Skeletal muscle satellite cell (primary cell): ENCODE measurements at regions not wholly inside any gene's neighbourhood (a gene's known extent, or its start where the extent isn't known, plus 50 kb on each side); places are given as distances from the start of the nearest gene placed in this dataset.

Experiments
- H3K27me3 ChIP-seq: 2 replicates; pipeline ENCODE4 v1.7.0; 2013; ENCODE audit warnings: low read length; ENCODE audit not compliant: control insufficient read depth, insufficient read depth
- H3K36me3 ChIP-seq: 2 replicates; pipeline ENCODE4 v1.7.0; 2013; ENCODE audit warnings: mild to moderate bottlenecking, control low read depth, low read length; ENCODE audit not compliant: insufficient read depth
- H3K4me1 ChIP-seq: 2 replicates; pipeline ENCODE4 v1.7.0; 2013; ENCODE audit warnings: low read length; ENCODE audit not compliant: control insufficient read depth, insufficient read depth
- H3K4me2 ChIP-seq: 2 replicates; pipeline ENCODE4 v1.7.0; 2013; ENCODE audit warnings: mild to moderate bottlenecking, low read length
- H3K4me3 ChIP-seq: 2 replicates; pipeline ENCODE4 v1.7.0; 2013; ENCODE audit warnings: low read length
- H3K9ac ChIP-seq: 2 replicates; pipeline ENCODE4 v1.7.0; 2013; ENCODE audit warnings: mild to moderate bottlenecking, low read depth, low read length, moderate library complexity
- H3K9me3 ChIP-seq: replicated peaks from 2 replicates; pipeline ENCODE4 v1.7.0; 2013; ENCODE audit warnings: mild to moderate bottlenecking, control low read depth, low read length

- no peak overlapping the region for H3K4me3 ChIP-seq
- no peak overlapping the region for H3K9ac ChIP-seq
- H3K36me3 ChIP-seq, result no peaks in the 10 kb centered on the region
- H3K4me1 ChIP-seq, result no peaks in the 10 kb centered on the region
- no peaks in the 10 kb centered on the region for H3K9me3 ChIP-seq
- H3K4me2 ChIP-seq, result no peak overlapping the region
- H3K27me3 ChIP-seq, result no peaks in the 10 kb centered on the region
Observed at GRCh38 chr20:12596863-12597262, 411.9 kb upstream of the SPTLC3 start.

GRCh38 chr20:12597551-12597950 is 411.2 kb upstream of the SPTLC3 start:
- no peak overlapping the region for H3K9ac ChIP-seq
- no peaks in the 10 kb centered on the region for H3K36me3 ChIP-seq
- H3K4me2 ChIP-seq, result no peak overlapping the region
- no peaks in the 10 kb centered on the region for H3K27me3 ChIP-seq
- no peaks in the 10 kb centered on the region for H3K9me3 ChIP-seq
- no peaks in the 10 kb centered on the region for H3K4me1 ChIP-seq
- H3K4me3 ChIP-seq, result no peak overlapping the region

GRCh38 chr20:12598894-12599293 is 409.9 kb upstream of the SPTLC3 start:
- H3K9ac ChIP-seq, result no peak overlapping the region
- no peaks in the 10 kb centered on the region for H3K27me3 ChIP-seq
- H3K4me2 ChIP-seq, result no peak overlapping the region
- H3K9me3 ChIP-seq, result no peaks in the 10 kb centered on the region
- no peak overlapping the region for H3K4me3 ChIP-seq
- H3K36me3 ChIP-seq, result no peaks in the 10 kb centered on the region
- H3K4me1 ChIP-seq, result no peaks in the 10 kb centered on the region

GRCh38 chr20:12599494-12599893 is 409.3 kb upstream of the SPTLC3 start:
- H3K4me2 ChIP-seq, result no peak overlapping the region
- no peaks in the 10 kb centered on the region for H3K9me3 ChIP-seq
- H3K36me3 ChIP-seq, result no peaks in the 10 kb centered on the region
- H3K9ac ChIP-seq, result no peak overlapping the region
- no peaks in the 10 kb centered on the region for H3K27me3 ChIP-seq
- no peaks in the 10 kb centered on the region for H3K4me1 ChIP-seq
- no peak overlapping the region for H3K4me3 ChIP-seq

GRCh38 chr20:12605751-12606150 is 403.0 kb upstream of the SPTLC3 start:
- no peaks in the 10 kb centered on the region for H3K27me3 ChIP-seq
- no peaks in the 10 kb centered on the region for H3K4me1 ChIP-seq
- H3K9ac ChIP-seq, result no peak overlapping the region
- H3K4me3 ChIP-seq, result no peak overlapping the region
- no peaks in the 10 kb centered on the region for H3K36me3 ChIP-seq
- H3K4me2 ChIP-seq, result no peak overlapping the region
- no peaks in the 10 kb centered on the region for H3K9me3 ChIP-seq

GRCh38 chr20:12610871-12611270 is 397.9 kb upstream of the SPTLC3 start:
- Histone ChIP-seq H3K36me3 (no peaks in the 10 kb centered on the region), H3K27me3 (no peaks in the 10 kb centered on the region), H3K4me2 (no peak overlapping the region), H3K9me3 (no peaks in the 10 kb centered on the region), H3K9ac (no peak overlapping the region), H3K4me3 (no peak overlapping the region), H3K4me1 (no peaks in the 10 kb centered on the region)

- H3K4me3 ChIP-seq, result no peak overlapping the region
- no peak overlapping the region for H3K9ac ChIP-seq
- no peaks in the 10 kb centered on the region for H3K36me3 ChIP-seq
- no peak overlapping the region for H3K4me2 ChIP-seq
- H3K4me1 ChIP-seq, result no peaks in the 10 kb centered on the region
- no peaks in the 10 kb centered on the region for H3K27me3 ChIP-seq
- H3K9me3 ChIP-seq, result no peaks in the 10 kb centered on the region
Observed at GRCh38 chr20:12614764-12615163, 394.0 kb upstream of the SPTLC3 start.

- H3K27me3 ChIP-seq, result no peaks in the 10 kb centered on the region
- H3K4me2 ChIP-seq, result no peak overlapping the region
- H3K4me3 ChIP-seq, result no peak overlapping the region
- H3K9me3 ChIP-seq, result no peaks in the 10 kb centered on the region
- H3K4me1 ChIP-seq, result no peaks in the 10 kb centered on the region
- no peak overlapping the region for H3K9ac ChIP-seq
- H3K36me3 ChIP-seq, result no peaks in the 10 kb centered on the region
Observed at GRCh38 chr20:12617076-12617475, 391.7 kb upstream of the SPTLC3 start.

- Histone ChIP-seq H3K36me3 (no peaks in the 10 kb centered on the region), H3K4me1 (no peaks in the 10 kb centered on the region), H3K27me3 (no peaks in the 10 kb centered on the region), H3K4me2 (no peak overlapping the region), H3K4me3 (no peak overlapping the region), H3K9me3 (no peaks in the 10 kb centered on the region), H3K9ac (no peak overlapping the region)
Observed at GRCh38 chr20:12623870-12624269, 384.9 kb upstream of the SPTLC3 start.

- Histone ChIP-seq H3K4me1 (no peaks in the 10 kb centered on the region), H3K9me3 (no peaks in the 10 kb centered on the region), H3K36me3 (no peaks in the 10 kb centered on the region), H3K4me2 (no peak overlapping the region), H3K27me3 (no peaks in the 10 kb centered on the region), H3K4me3 (no peak overlapping the region), H3K9ac (no peak overlapping the region)
Observed at GRCh38 chr20:12627485-12627884, 381.3 kb upstream of the SPTLC3 start.

GRCh38 chr20:12638633-12639312 is 370.0 kb upstream of the SPTLC3 start:
- Histone ChIP-seq H3K9ac (no peak overlapping the region), H3K27me3 (no peaks in the 10 kb centered on the region), H3K9me3 (no peaks in the 10 kb centered on the region), H3K4me2 (no peak overlapping the region), H3K36me3 (no peaks in the 10 kb centered on the region), H3K4me3 (no peak overlapping the region), H3K4me1 (no peaks in the 10 kb centered on the region)

GRCh38 chr20:12640251-12640650 is 368.5 kb upstream of the SPTLC3 start:
- H3K27me3 ChIP-seq, result no peaks in the 10 kb centered on the region
- H3K4me2 ChIP-seq, result no peak overlapping the region
- no peaks in the 10 kb centered on the region for H3K36me3 ChIP-seq
- no peaks in the 10 kb centered on the region for H3K4me1 ChIP-seq
- H3K4me3 ChIP-seq, result no peak overlapping the region
- H3K9me3 ChIP-seq, result no peaks in the 10 kb centered on the region
- H3K9ac ChIP-seq, result no peak overlapping the region
